SK-N-SH (cell line): ENCODE measurements at regions not wholly inside any gene's neighbourhood (a gene's known extent, or its start where the extent isn't known, plus 50 kb on each side); places are given as distances from the start of the nearest gene placed in this dataset.

Source experiments
- CTCF ChIA-PET: fragments of 300-600, 350-600 bp; formaldehyde crosslinking; extraction: SDS; loops from one replicate; lab custom pipeline; 2021; lab: Yijun Ruan, JAX
- POLR2A ChIA-PET: fragments of 350-600 bp; sonication (Branson Sonifier 250); formaldehyde crosslinking; extraction: SDS; loops from one replicate; lab custom pipeline; 2020; ENCODE audit warnings: antibody characterized with exemption, inconsistent platforms; lab: Yijun Ruan, JAX
- DNase-seq: peaks from one replicate; pipeline ENCODE4 v3.0.0; 2012
- H2AFZ ChIP-seq: fragments of 200-600 bp; sonication (generic); 2 replicates; pipeline ENCODE4 v1.8.1; 2016; ENCODE audit warnings: antibody characterized with exemption, mild to moderate bottlenecking, low read depth
- H3F3A ChIP-seq: fragments of 200-600 bp; sonication (generic); replicated peaks from 2 replicates; pipeline ENCODE3; 2016; ENCODE audit warnings: antibody characterized with exemption, mild to moderate bottlenecking; ENCODE audit not compliant: insufficient read depth
- H3K27ac ChIP-seq, 2 experiments: fragments of 200-500 bp in 1 of 2; fragments of 200-600 bp in 1 of 2; sonication (Bioruptor generic) in 1 of 2; sonication (generic), shearing (Covaris generic) in 1 of 2; 2 replicates each; pipeline versions ENCODE4 v1.5.1 to v1.6.1; 2014 to 2016; ENCODE audit warnings: low read depth in 2 of 2, inconsistent platforms in 1 of 2, low read length in 1 of 2, mild to moderate bottlenecking in 1 of 2, mixed read lengths in 1 of 2
- H3K27me3 ChIP-seq: fragments of 200-600 bp; sonication (generic), shearing (Covaris generic); 2 replicates; pipeline ENCODE4 v1.6.1; 2016; ENCODE audit warnings: mixed run types; ENCODE audit not compliant: insufficient read depth
- H3K36me3 ChIP-seq, 2 experiments: fragments of 200-500 bp in 1 of 2; fragments of 200-600 bp in 1 of 2; sonication (Bioruptor generic) in 1 of 2; sonication (generic) in 1 of 2; replicated peaks in 1 of 2; 2 replicates each; pipeline versions ENCODE3 to v1.5.1; 2014 to 2016; ENCODE audit warnings: low read length in 1 of 2, mild to moderate bottlenecking in 1 of 2; ENCODE audit not compliant: insufficient read depth in 2 of 2, control insufficient read depth in 1 of 2
- H3K4me1 ChIP-seq, 2 experiments: fragments of 200-500 bp in 1 of 2; fragments of 200-600 bp in 1 of 2; sonication (Bioruptor generic) in 1 of 2; sonication (generic), shearing (Covaris generic) in 1 of 2; 2 replicates each; pipeline versions ENCODE4 v1.5.1 to v1.6.1; 2014 to 2016; ENCODE audit warnings: low read depth in 1 of 2, low read length in 1 of 2, mixed run types in 1 of 2; ENCODE audit not compliant: insufficient read depth in 2 of 2, control insufficient read depth in 1 of 2
- H3K4me2 ChIP-seq: fragments of 200-600 bp; sonication (generic), shearing (Covaris generic); 2 replicates; pipeline ENCODE4 v1.6.1; 2017; ENCODE audit warnings: mixed run types
- H3K4me3 ChIP-seq, 2 experiments: fragments of 200-500 bp in 1 of 2; fragments of 200-600 bp in 1 of 2; sonication (Bioruptor generic) in 1 of 2; sonication (generic), shearing (Covaris generic) in 1 of 2; 2 replicates each; pipeline versions ENCODE4 v1.5.1 to v1.8.1; 2014 to 2016; ENCODE audit warnings: low read depth in 2 of 2, inconsistent platforms in 1 of 2, low read length in 1 of 2, mild to moderate bottlenecking in 1 of 2, mixed read lengths in 1 of 2, moderate library complexity in 1 of 2
- H3K79me2 ChIP-seq: fragments of 200-600 bp; sonication (generic); 2 replicates; pipeline ENCODE4 v1.8.1; 2017; ENCODE audit warnings: mild to moderate bottlenecking; ENCODE audit not compliant: insufficient read depth
- H3K9ac ChIP-seq: fragments of 200-600 bp; sonication (generic); 2 replicates; pipeline ENCODE4 v1.6.1; 2017; ENCODE audit warnings: mixed run types
- H3K9me2 ChIP-seq: fragments of 200-600 bp; sonication (generic); 2 replicates; pipeline ENCODE4 v1.6.1; 2017; ENCODE audit warnings: mixed run types
- H3K9me3 ChIP-seq: fragments of 200-600 bp; sonication (generic); 2 replicates; pipeline ENCODE4 v1.6.1; 2017; ENCODE audit warnings: mixed run types, mild to moderate bottlenecking, moderate library complexity
- H4K20me1 ChIP-seq: fragments of 200-600 bp; sonication (generic); 2 replicates; pipeline ENCODE4 v1.6.1; 2017; ENCODE audit warnings: mild to moderate bottlenecking, mixed run types; ENCODE audit not compliant: insufficient read depth
- CHD2 ChIP-seq: fragments of 150-350 bp; IDR thresholded peaks from 2 replicates; pipeline ENCODE4 v1.6.1; 2018; ENCODE audit warnings: low read length; ENCODE audit not compliant: partially characterized antibody
- CTCF ChIP-seq: fragments of 200-600 bp; sonication (generic); IDR thresholded peaks from 2 replicates; pipeline ENCODE4 v1.6.1; 2017; ENCODE audit warnings: antibody characterized with exemption, mild to moderate bottlenecking, moderate library complexity
- ELF1 ChIP-seq: IDR thresholded peaks from 2 replicates; pipeline ENCODE4 v1.4.0; 2012
- FOSL2 ChIP-seq: IDR thresholded peaks from 2 replicates; pipeline ENCODE4 v1.4.0; 2012; ENCODE audit warnings: low read depth, mild to moderate bottlenecking, moderate library complexity, borderline replicate concordance
- IRF3 ChIP-seq: fragments of 150-350 bp; IDR thresholded peaks from 2 replicates; pipeline ENCODE4 v1.6.1; 2016; ENCODE audit warnings: mild to moderate bottlenecking, low read depth, low read length
- JUND ChIP-seq: IDR thresholded peaks from 2 replicates; pipeline ENCODE4 v1.4.0; 2012
- MAX ChIP-seq: IDR thresholded peaks from 2 replicates; pipeline ENCODE4 v1.4.0; 2012; ENCODE audit warnings: low read depth
- POLR2AphosphoS5 ChIP-seq: IDR thresholded peaks from 2 replicates; pipeline ENCODE4 v1.6.1; 2012; ENCODE audit warnings: low read depth, low read length
- RAD21 ChIP-seq: IDR thresholded peaks from 2 replicates; pipeline ENCODE4 v1.6.1; 2012; ENCODE audit warnings: mild to moderate bottlenecking, low read length
- REST ChIP-seq: IDR thresholded peaks from 2 replicates; pipeline ENCODE4 v1.6.1; 2012; ENCODE audit warnings: mild to moderate bottlenecking, low read depth, low read length, moderate library complexity
- RFX5 ChIP-seq: IDR thresholded peaks from 2 replicates; pipeline ENCODE4 v1.6.1; 2012; ENCODE audit warnings: mild to moderate bottlenecking, improper control_type of control experiment, low read length
- TCF12 ChIP-seq: IDR thresholded peaks from 2 replicates; pipeline ENCODE4 v1.4.0; 2012
- USF2 ChIP-seq: fragments of 150-350 bp; IDR thresholded peaks from 2 replicates; pipeline ENCODE4 v1.6.1; 2017; ENCODE audit warnings: antibody characterized with exemption, low read length, low read depth, borderline replicate concordance
- WGBS: methylation state at CpG from one replicate; pipeline ENCODE4 v1.1.6; 2017; ENCODE audit warnings: low lambda C conversion rate; 5-methylcytosine and 5-hydroxymethylcytosine counted together

- POLR2A ChIA-PET, result no interaction called here
- no peaks in the 10 kb centered on the region for H3K9me2 ChIP-seq
- no peak for TF ChIP-seq RFX5
- no peak for TF ChIP-seq FOSL2
- no peak for TF ChIP-seq ELF1
- no peak for TF ChIP-seq POLR2AphosphoS5
- TF ChIP-seq TCF12, result no peak
- no peak for TF ChIP-seq USF2
- no peak for TF ChIP-seq JUND
- TF ChIP-seq REST, result no peak
- no peak for TF ChIP-seq IRF3
- TF ChIP-seq RAD21, result no peak
- no peak for TF ChIP-seq CHD2
- no peak for TF ChIP-seq MAX
- no peak for TF ChIP-seq CTCF
- TF ChIP-seq, all 33 proteins: peak for 0
- Histone ChIP-seq H3K4me2 (no peak overlapping the region), H2AFZ (no peak overlapping the region), H3K4me1 (no peaks in the 10 kb centered on the region; a peak in 1 of 4 replicates), H3F3A (no peaks in the 10 kb centered on the region), H4K20me1 (no peaks in the 10 kb centered on the region), H3K4me3 (no peak overlapping the region), H3K79me2 (no peaks in the 10 kb centered on the region), H3K27ac (no peak overlapping the region), H3K9me3 (no peaks in the 10 kb centered on the region), H3K9ac (no peak overlapping the region), H3K27me3 (no peaks in the 10 kb centered on the region), H3K36me3 (peaks cover 0 to 2% of the 10 kb centered on the region in 2 experiments)
- 13% methylated on average over 1 of the region's 1 CpG for WGBS
- CTCF ChIA-PET, result interaction anchor here (1.5 kb wide), 1 partner anchor 69 kb away, joined by 3 read pairs; no protein-coding TSS in a partner anchor
- no peak for DNase-seq
These were observed 419.6 kb downstream of the PCDH7 start for GRCh38 chr4:31139767-31140166.
